Activated CD8-positive, alpha-beta memory T cell treated with anti-CD3 and anti-CD28 coated beads, Interleukin-2, amount 50 U/mL, for 4 hours (primary cell): ENCODE measurements at regions not wholly inside any gene's neighbourhood (a gene's known extent, or its start where the extent isn't known, plus 50 kb on each side); places are given as distances from the start of the nearest gene placed in this dataset.

Experiments
- DNase-seq: peaks from one replicate; pipeline ENCODE4 v3.0.0-alpha.2; 2020

DNA sequence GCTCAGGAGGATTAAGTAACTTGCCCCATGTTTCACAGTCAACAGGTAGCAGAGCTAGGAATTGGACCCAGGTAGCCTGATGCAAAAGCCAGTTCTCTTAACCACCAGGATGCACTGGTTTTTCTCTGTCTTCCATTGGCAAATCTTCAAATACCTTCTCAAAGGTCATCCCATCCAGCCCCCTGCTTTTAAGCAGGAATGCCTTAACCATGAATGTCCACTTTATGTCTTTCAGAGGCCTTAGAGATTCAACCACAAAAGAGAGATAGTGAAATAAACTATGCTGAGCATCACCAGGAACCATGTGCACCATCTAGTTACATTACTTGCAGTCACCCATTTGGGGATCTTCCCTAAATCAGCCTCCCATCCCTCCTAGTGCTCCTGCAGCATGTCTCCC, 94.3 kb downstream of the C17orf67 start:
- no peak for DNase-seq

DNA sequence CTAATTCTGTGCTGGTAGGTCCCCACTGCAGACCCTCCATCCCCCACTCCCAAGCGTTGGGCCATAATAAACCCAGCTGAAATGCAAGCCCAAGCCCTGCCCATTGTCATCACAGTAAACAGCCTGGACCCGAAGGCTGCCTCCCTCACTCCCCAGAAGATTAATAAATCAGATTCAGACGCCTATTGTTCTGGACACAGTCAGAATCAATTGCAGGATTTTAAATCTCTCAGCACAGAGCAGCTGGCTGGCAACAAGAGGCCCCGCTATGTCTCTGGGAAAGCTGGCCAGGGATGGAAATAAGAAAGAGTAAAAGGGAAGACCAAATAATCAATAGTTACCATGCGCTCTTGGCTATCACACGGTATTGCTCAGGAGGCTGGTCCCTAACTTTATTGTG, 93.9 kb downstream of the C17orf67 start:
- DNase-seq, result no peak

DNA sequence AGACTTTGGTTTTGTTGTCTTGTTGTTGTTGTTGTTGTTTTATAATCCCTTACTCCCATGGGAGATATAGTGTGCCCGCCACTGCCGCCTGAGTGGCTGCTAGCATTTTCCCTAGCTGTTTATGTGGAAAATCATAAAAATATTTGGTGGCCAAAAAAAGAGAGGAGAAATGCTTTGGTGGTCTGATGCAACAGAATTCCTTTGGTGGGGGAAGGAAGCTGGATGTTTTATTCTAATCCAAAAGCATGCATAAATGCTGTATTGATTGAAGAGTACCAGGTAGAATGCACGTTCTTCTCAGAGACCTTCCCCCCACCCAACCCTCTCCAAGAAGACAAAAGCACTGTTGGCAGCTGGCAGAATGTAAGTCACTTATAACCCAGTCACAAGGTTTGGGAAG, 93.2 kb downstream of the C17orf67 start:
- no peak for DNase-seq
